HG02623 (cell line): ENCODE measurements at regions not wholly inside any gene's neighbourhood (a gene's known extent, or its start where the extent isn't known, plus 50 kb on each side); places are given as distances from the start of the nearest gene placed in this dataset.

ENCODE experiments used
- ATAC-seq: cut with Tn5 transposase; IDR thresholded peaks from one replicate; pipeline ENCODE4 v1.9.1; 2021; ENCODE audit warnings: moderate library complexity; ENCODE audit not compliant: unreplicated experiment

GRCh38 chr17:71107136-71107535, 937.8 kb downstream of the KCNJ2 start:
- ATAC-seq = no peak

GRCh38 chr17:71109697-71110096, 940.4 kb downstream of the KCNJ2 start:
- no peak for ATAC-seq

- ATAC-seq = no peak
Measured at GRCh38 chr17:71110326-71110725, 941.0 kb downstream of the KCNJ2 start.

- ATAC-seq = no peak
Measured at GRCh38 chr17:71111460-71111859, 942.1 kb downstream of the KCNJ2 start.

- ATAC-seq = no peak
Measured at GRCh38 chr17:71111934-71112333, 942.6 kb downstream of the KCNJ2 start.

- ATAC-seq = no peak
Measured at GRCh38 chr17:71113347-71113746, 944.0 kb downstream of the KCNJ2 start.

GRCh38 chr17:71114911-71115668, 945.8 kb downstream of the KCNJ2 start:
- no peak for ATAC-seq

GRCh38 chr17:71115669-71115972, 946.3 kb downstream of the KCNJ2 start:
- no peak for ATAC-seq

GRCh38 chr17:71117466-71117865, 948.1 kb downstream of the KCNJ2 start:
- ATAC-seq = no peak

- ATAC-seq = no peak
Measured at GRCh38 chr17:71118039-71118438, 948.7 kb downstream of the KCNJ2 start.

GRCh38 chr17:71127416-71127815, 958.1 kb downstream of the KCNJ2 start:
- no peak for ATAC-seq

GRCh38 chr17:71142333-71142732, 973.0 kb downstream of the KCNJ2 start:
- ATAC-seq = no peak

- no peak for ATAC-seq
Measured at GRCh38 chr17:71145486-71145885, 975.3 kb upstream of the SOX9 start.

GRCh38 chr17:71147906-71148305, 972.9 kb upstream of the SOX9 start:
- ATAC-seq = no peak

GRCh38 chr17:71149607-71150006, 971.2 kb upstream of the SOX9 start:
- ATAC-seq = no peak

- no peak for ATAC-seq
Measured at GRCh38 chr17:71157297-71157696, 963.5 kb upstream of the SOX9 start.

- ATAC-seq = no peak
Measured at GRCh38 chr17:71158437-71158836, 962.4 kb upstream of the SOX9 start.

- ATAC-seq = no peak
Measured at GRCh38 chr17:71163121-71163812, 957.6 kb upstream of the SOX9 start.

GRCh38 chr17:71163813-71164122, 957.1 kb upstream of the SOX9 start:
- no peak for ATAC-seq

- no peak for ATAC-seq
Measured at GRCh38 chr17:71164561-71164960, 956.3 kb upstream of the SOX9 start.

GRCh38 chr17:71166311-71166710, 954.5 kb upstream of the SOX9 start:
- ATAC-seq = no peak

- ATAC-seq = no peak
Measured at GRCh38 chr17:71168053-71168741, 952.6 kb upstream of the SOX9 start.
